GM12878 (cell line): ENCODE measurements at regions not wholly inside any gene's neighbourhood (a gene's known extent, or its start where the extent isn't known, plus 50 kb on each side); places are given as distances from the start of the nearest gene placed in this dataset.

Experiments used
- ATAC-seq: fragments of 200-7000 bp; cut with Tn5 transposase; 3 replicates; pipeline ENCODE4 v1.9.1; 2020; ENCODE audit warnings: mild to moderate bottlenecking, moderate library complexity
- BruUV-seq: library from RNA; stranded (reverse); fragments of 400-500 nt; replicated peaks from 2 replicates; lab custom pipeline; 2021; lab: Mats Ljungman, UMichigan
- CTCF ChIA-PET: fragments of 300-600 bp; sonication (Branson Sonifier 250); formaldehyde crosslinking; extraction: SDS; loops from one replicate; lab custom pipeline; 2021; ENCODE audit warnings: inconsistent platforms; lab: Yijun Ruan, JAX
- POLR2A ChIA-PET: fragments of 350-600 bp; formaldehyde crosslinking; extraction: SDS; loops from one replicate; lab custom pipeline; 2021; ENCODE audit warnings: inconsistent platforms; lab: Charles Lee
- RAD21 ChIA-PET: fragments of 300-600 bp; sonication (Branson Sonifier 250); formaldehyde crosslinking; loops from one replicate; lab custom pipeline; 2023; ENCODE audit warnings: antibody characterized with exemption; ENCODE audit not compliant: unreplicated experiment; lab: Charles Lee
- SMC1A ChIA-PET: fragments of 300-600 bp; sonication (Branson Sonifier 250); formaldehyde crosslinking; loops from one replicate; lab custom pipeline; 2023; ENCODE audit not compliant: unreplicated experiment, uncharacterized antibody; lab: Charles Lee
- DNase-seq: peaks from one replicate; pipeline ENCODE4 v3.0.0-alpha.2; 2011; ENCODE audit warnings: low read depth, low spot score
- FAIRE-seq: peaks from 3 replicates; lab custom pipeline; 2011; peaks lifted over from hg19 to GRCh38; lab: Jason Lieb, UNC
- H2AFZ ChIP-seq: 2 replicates; pipeline ENCODE4 v1.6.0; 2011; ENCODE audit warnings: low read depth, low read length, control low read depth; ENCODE audit not compliant: control insufficient read depth
- H3K27ac ChIP-seq: 2 replicates; pipeline ENCODE4 v1.5.1; 2011; ENCODE audit warnings: control low read depth; ENCODE audit not compliant: control insufficient read depth, insufficient read depth
- H3K27me3 ChIP-seq, 2 experiments: replicated peaks in 1 of 2; 2 replicates each; pipeline versions ENCODE4 v1.6.0 to v1.6.1; 2011; ENCODE audit warnings: low read length in 1 of 2; ENCODE audit not compliant: control insufficient read depth in 2 of 2, insufficient read depth in 2 of 2
- H3K36me3 ChIP-seq, 2 experiments: 2 replicates each; pipeline ENCODE4 v1.5.1; 2011; ENCODE audit warnings: low read length in 1 of 2; ENCODE audit not compliant: control insufficient read depth in 2 of 2, insufficient read depth in 2 of 2
- H3K4me1 ChIP-seq: 2 replicates; pipeline ENCODE4 v1.6.1; 2011; ENCODE audit warnings: mild to moderate bottlenecking, low read length, moderate library complexity, mixed read lengths; ENCODE audit not compliant: control insufficient read depth, insufficient read depth
- H3K4me2 ChIP-seq: 2 replicates; pipeline ENCODE4 v1.6.0; 2011; ENCODE audit warnings: control low read depth; ENCODE audit not compliant: control insufficient read depth, insufficient read depth
- H3K4me3 ChIP-seq: fragments of 200-600 bp; sonication (generic); 2 replicates; pipeline ENCODE4 v1.5.1; 2016
- H3K79me2 ChIP-seq: 2 replicates; pipeline ENCODE4 v1.6.0; 2011; ENCODE audit warnings: low read length; ENCODE audit not compliant: control insufficient read depth, insufficient read depth
- H3K9ac ChIP-seq: 2 replicates; pipeline ENCODE4 v1.8.0; 2011; ENCODE audit warnings: low read length, control low read depth, mixed read lengths; ENCODE audit not compliant: control insufficient read depth, insufficient read depth
- H3K9me3 ChIP-seq: replicated peaks from 3 replicates; pipeline ENCODE4 v1.5.1; 2011; ENCODE audit warnings: mild to moderate bottlenecking, low read length; ENCODE audit not compliant: control insufficient read depth, insufficient read depth
- H4K20me1 ChIP-seq: 2 replicates; pipeline ENCODE4 v1.6.0; 2011; ENCODE audit not compliant: control insufficient read depth, insufficient read depth
- ESRRA ChIP-seq: IDR thresholded peaks from 2 replicates; pipeline ENCODE4 v1.6.1; 2012; ENCODE audit warnings: mild to moderate bottlenecking, low read length, improper control_type of control experiment
- FOXM1 ChIP-seq: IDR thresholded peaks from 2 replicates; pipeline ENCODE4 v1.6.1; 2012; ENCODE audit warnings: low read depth, mild to moderate bottlenecking, inconsistent platforms, low read length, moderate library complexity
- GABPA ChIP-seq: IDR thresholded peaks from 2 replicates; pipeline ENCODE4 v1.6.1; 2014; ENCODE audit warnings: antibody characterized with exemption, low read depth, mild to moderate bottlenecking, inconsistent platforms
- HCFC1 ChIP-seq: fragments of 150-350 bp; IDR thresholded peaks from 2 replicates; pipeline ENCODE4 v1.6.1; 2014; ENCODE audit warnings: low read length
- IKZF1 ChIP-seq: fragments of 450-650 bp; conservative IDR thresholded peaks from 2 replicates; pipeline ENCODE4 v1.6.1; 2017; ENCODE audit warnings: antibody characterized with exemption, mild to moderate bottlenecking
- MXI1 ChIP-seq: fragments of 150-350 bp; IDR thresholded peaks from 2 replicates; pipeline ENCODE4 v1.6.1; 2011; ENCODE audit warnings: low read depth, mild to moderate bottlenecking, inconsistent platforms, low read length, improper control_type of control experiment
- NR2C2 ChIP-seq: IDR thresholded peaks from 2 replicates; pipeline ENCODE4 v1.6.1; 2011; ENCODE audit warnings: borderline replicate concordance, low read depth; ENCODE audit not compliant: control insufficient read depth, insufficient read length
- RAD21 ChIP-seq: IDR thresholded peaks from 2 replicates; pipeline ENCODE4 v1.6.1; 2011; ENCODE audit warnings: mild to moderate bottlenecking, low read depth, low read length, moderate library complexity; ENCODE audit not compliant: insufficient read depth
- RELA ChIP-seq: fragments of 450-650 bp; IDR thresholded peaks from 2 replicates; pipeline ENCODE4 v1.8.0; 2014; ENCODE audit warnings: borderline replicate concordance; ENCODE audit not compliant: partially characterized antibody
- SIX5 ChIP-seq: IDR thresholded peaks from 2 replicates; pipeline ENCODE4 v1.6.1; 2011; ENCODE audit warnings: mild to moderate bottlenecking, low read depth, low read length, moderate library complexity; ENCODE audit not compliant: severe bottlenecking
- SMAD1 ChIP-seq: fragments of 450-650 bp; IDR thresholded peaks from 2 replicates; pipeline ENCODE4 v1.6.1; 2018; ENCODE audit warnings: mild to moderate bottlenecking, low read depth; ENCODE audit not compliant: partially characterized antibody
- SMC3 ChIP-seq: IDR thresholded peaks from 2 replicates; pipeline ENCODE4 v1.6.1; 2011; ENCODE audit warnings: low read length, improper control_type of control experiment, borderline replicate concordance
- SUPT20H ChIP-seq: IDR thresholded peaks from 2 replicates; pipeline ENCODE4 v1.6.1; 2011; ENCODE audit warnings: low read depth, mild to moderate bottlenecking, low read length, moderate library complexity, borderline replicate concordance; ENCODE audit not compliant: control insufficient read depth
- SUZ12 ChIP-seq: fragments of 200-600 bp; sonication (generic); IDR thresholded peaks from one replicate; pipeline ENCODE4 v1.6.1; 2018; ENCODE audit warnings: antibody characterized with exemption, mild to moderate bottlenecking; ENCODE audit not compliant: unreplicated experiment
- TBL1XR1 ChIP-seq: IDR thresholded peaks from 2 replicates; pipeline ENCODE4 v1.6.1; 2012; ENCODE audit warnings: low read depth, low read length, improper control_type of control experiment
- ZNF24 ChIP-seq: fragments of 450-650 bp; IDR thresholded peaks from 2 replicates; pipeline ENCODE4 v1.6.1; 2017; ENCODE audit warnings: antibody characterized with exemption, mild to moderate bottlenecking
- ZNF622 ChIP-seq: fragments of 450-650 bp; IDR thresholded peaks from 2 replicates; pipeline ENCODE4 v1.6.1; 2017; ENCODE audit warnings: mild to moderate bottlenecking, inconsistent platforms
- WGBS: methylation state at CpG from one replicate; pipeline ENCODE4 v1.1.6; 2016; ENCODE audit warnings: low lambda C conversion rate; ENCODE audit not compliant: insufficient replicate concordance, insufficient coverage; ENCODE audit errors: missing lambda C conversion rate; 5-methylcytosine and 5-hydroxymethylcytosine counted together
- in situ Hi-C: fragments of 300-500 bp; cut with MboI; formaldehyde crosslinking; loops from 9 replicates; pipeline ENCODE4 v1.14.3; 2018; ENCODE audit warnings: mixed read lengths
- intact Hi-C: fragments of 100-400 bp; cut with micrococcal nuclease; formaldehyde crosslinking; loops from one replicate; pipeline ENCODE4 v1.14.2; 2022; ENCODE audit not compliant: unreplicated experiment
- TF ChIP-seq, protein P1 (sequence below): fragments of 450-650 bp; formaldehyde crosslinking; IDR thresholded peaks from 2 replicates; pipeline ENCODE4 v1.4.0; 2020; ENCODE audit warnings: mild to moderate bottlenecking, moderate library complexity

GRCh38 chr3:116863270-116863770 is 153.7 kb downstream of the TUSC7 start (continued):
- TF ChIP-seq, protein P1, sequence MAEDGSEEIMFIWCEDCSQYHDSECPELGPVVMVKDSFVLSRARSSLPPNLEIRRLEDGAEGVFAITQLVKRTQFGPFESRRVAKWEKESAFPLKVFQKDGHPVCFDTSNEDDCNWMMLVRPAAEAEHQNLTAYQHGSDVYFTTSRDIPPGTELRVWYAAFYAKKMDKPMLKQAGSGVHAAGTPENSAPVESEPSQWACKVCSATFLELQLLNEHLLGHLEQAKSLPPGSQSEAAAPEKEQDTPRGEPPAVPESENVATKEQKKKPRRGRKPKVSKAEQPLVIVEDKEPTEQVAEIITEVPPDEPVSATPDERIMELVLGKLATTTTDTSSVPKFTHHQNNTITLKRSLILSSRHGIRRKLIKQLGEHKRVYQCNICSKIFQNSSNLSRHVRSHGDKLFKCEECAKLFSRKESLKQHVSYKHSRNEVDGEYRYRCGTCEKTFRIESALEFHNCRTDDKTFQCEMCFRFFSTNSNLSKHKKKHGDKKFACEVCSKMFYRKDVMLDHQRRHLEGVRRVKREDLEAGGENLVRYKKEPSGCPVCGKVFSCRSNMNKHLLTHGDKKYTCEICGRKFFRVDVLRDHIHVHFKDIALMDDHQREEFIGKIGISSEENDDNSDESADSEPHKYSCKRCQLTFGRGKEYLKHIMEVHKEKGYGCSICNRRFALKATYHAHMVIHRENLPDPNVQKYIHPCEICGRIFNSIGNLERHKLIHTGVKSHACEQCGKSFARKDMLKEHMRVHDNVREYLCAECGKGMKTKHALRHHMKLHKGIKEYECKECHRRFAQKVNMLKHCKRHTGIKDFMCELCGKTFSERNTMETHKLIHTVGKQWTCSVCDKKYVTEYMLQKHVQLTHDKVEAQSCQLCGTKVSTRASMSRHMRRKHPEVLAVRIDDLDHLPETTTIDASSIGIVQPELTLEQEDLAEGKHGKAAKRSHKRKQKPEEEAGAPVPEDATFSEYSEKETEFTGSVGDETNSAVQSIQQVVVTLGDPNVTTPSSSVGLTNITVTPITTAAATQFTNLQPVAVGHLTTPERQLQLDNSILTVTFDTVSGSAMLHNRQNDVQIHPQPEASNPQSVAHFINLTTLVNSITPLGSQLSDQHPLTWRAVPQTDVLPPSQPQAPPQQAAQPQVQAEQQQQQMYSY = no peak
- TF ChIP-seq ESRRA (no peak), RAD21 (no peak)

- H3K79me2 ChIP-seq = no peaks in the 10 kb centered on the region
- peak; percentile 84 for ATAC-seq
- WGBS = 3% methylated on average over 16 of the region's 16 CpGs
- H3K27me3 ChIP-seq = peaks cover 0 to 6% of the 10 kb centered on the region in 2 experiments; a peak in 1 of 4 replicates
- 0 out of 2 replicates have a peak overlapping the region, but pooled peaks have one; percentile 26 for H3K4me3 ChIP-seq
- ChIA-PET CTCF (interaction anchor here (0.8 to 4.6 kb wide), 6 partner anchors 93 to 663 kb away, joined by 3 to 16 read pairs (median 4); no protein-coding TSS in a partner anchor), RAD21 (no interaction called here), SMC1A (interaction anchor here (0.6 to 1.5 kb wide), 5 partner anchors 8 to 691 kb away, joined by 3 to 11 read pairs (median 3); no protein-coding TSS in a partner anchor), POLR2A (no interaction called here)
- H3K9me3 ChIP-seq = no peaks in the 10 kb centered on the region
- no peaks in the 10 kb centered on the region for H3K4me1 ChIP-seq
- peak overlapping the region; percentile 33 for H3K4me2 ChIP-seq
- peak; percentile 17 for DNase-seq
- peak; percentile 84 for FAIRE-seq
- intact Hi-C loops (loop anchor here (1.0 to 10.0 kb wide), 6 partner anchors 92 to 861 kb away; no protein-coding TSS in a partner anchor), in situ Hi-C loops (no loop called here)
- H4K20me1 ChIP-seq = no peaks in the 10 kb centered on the region
- H2AFZ ChIP-seq = peak overlapping the region; percentile 59; the same call in 1 of the 2 replicates
- no TSS peak for BruUV-seq
- no peaks in the 10 kb centered on the region for H3K36me3 ChIP-seq
- H3K9ac ChIP-seq = no peak overlapping the region
- H3K27ac ChIP-seq = no peak overlapping the region
- no peak for TF ChIP-seq TBL1XR1
- TF ChIP-seq SUZ12 = no peak
- no peak for TF ChIP-seq SIX5
- no peak for TF ChIP-seq IKZF1
- peak; percentile 92 for TF ChIP-seq RAD21
- no peak for TF ChIP-seq ZNF24
- TF ChIP-seq ZNF622 = no peak
- no peak for TF ChIP-seq HCFC1
- TF ChIP-seq NR2C2 = no peak
- TF ChIP-seq SUPT20H = no peak
- TF ChIP-seq RELA = no peak
- TF ChIP-seq FOXM1 = no peak
- TF ChIP-seq MXI1 = no peak
- no peak for TF ChIP-seq SMAD1
- TF ChIP-seq SMC3 = peak; percentile 56; the same call in 1 of the 2 replicates
- no peak for TF ChIP-seq GABPA
These were observed 154.4 kb downstream of the TUSC7 start for GRCh38 chr3:116863822-116864589.
